ENCODE measurements at regions not wholly inside any gene's neighbourhood (a gene's known extent, or its start where the extent isn't known, plus 50 kb on each side); places are given as distances from the start of the nearest gene placed in this dataset.

DNA sequence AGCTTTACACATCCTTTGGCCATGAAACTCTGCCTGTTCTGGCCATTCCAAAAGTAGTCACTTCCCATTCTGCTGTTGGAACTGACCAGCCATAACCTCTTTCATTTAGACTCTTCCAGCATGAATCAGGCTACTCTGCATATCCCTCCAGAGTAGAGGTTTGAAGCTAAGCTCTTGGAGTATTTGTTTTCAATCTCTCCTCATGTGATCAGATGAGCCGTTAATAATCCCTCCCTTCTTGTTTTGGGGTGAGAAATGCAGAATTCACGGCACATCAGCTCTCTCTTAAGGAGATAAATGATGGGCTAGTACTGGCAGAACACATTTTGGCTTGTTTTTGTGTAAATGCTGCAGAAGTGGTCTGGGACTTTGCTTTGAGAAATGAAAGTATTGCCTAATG lies 519.9 kb downstream of the PCDH17 start:
- no peaks in the 10 kb centered on the region for H3K36me3 Mint-ChIP-seq (ENCODE audit: insufficient read depth in 1 of 3, low read depth in 3 of 3)
- H3K4me1 ChIP-seq (ENCODE audit: insufficient read depth, low read length), result no peaks in the 10 kb centered on the region
- no peak overlapping the region for H3K9ac ChIP-seq (ENCODE audit: extremely low read depth, insufficient read length, low read length)
- no peak overlapping the region for H2BK15ac ChIP-seq (ENCODE audit: low read depth, low read length)
- no peak overlapping the region for H2BK5ac ChIP-seq (ENCODE audit: insufficient read length, low read length)
- H3K14ac ChIP-seq (ENCODE audit: insufficient read depth, low read length), result no peak overlapping the region
- H3K79me2 ChIP-seq (ENCODE audit: insufficient read depth, low read length), result no peaks in the 10 kb centered on the region
- H3K9me3 Mint-ChIP-seq, result no peaks in the 10 kb centered on the region
- no peak overlapping the region for H3K4me2 ChIP-seq (ENCODE audit: insufficient read depth, insufficient read length, low read length)
- no peak overlapping the region for H3T11ph ChIP-seq (ENCODE audit: low read length)
- H3K9me3 ChIP-seq (ENCODE audit: control insufficient read depth, low read depth, low read length), result no peaks in the 10 kb centered on the region
- no peaks in the 10 kb centered on the region for H4K20me1 ChIP-seq (ENCODE audit: control insufficient read depth, insufficient read depth, insufficient read length)
- no peak overlapping the region for H2AK5ac ChIP-seq (ENCODE audit: insufficient read length, low read length)
- H3K4me1 Mint-ChIP-seq, result no peaks in the 10 kb centered on the region
- H3K27me3 Mint-ChIP-seq (ENCODE audit: low read depth), result no peaks in the 10 kb centered on the region
- no peaks in the 10 kb centered on the region for H3K23me2 ChIP-seq (ENCODE audit: insufficient read length, low read depth, low read length, poor library complexity, severe bottlenecking)
- no peak overlapping the region for H4K91ac ChIP-seq (ENCODE audit: insufficient read length, low read depth, low read length)
- no peak for DNase-seq
- H2BK12ac ChIP-seq (ENCODE audit: insufficient read length, low read depth, low read length), result no peak overlapping the region
- TF ChIP-seq, protein P1, sequence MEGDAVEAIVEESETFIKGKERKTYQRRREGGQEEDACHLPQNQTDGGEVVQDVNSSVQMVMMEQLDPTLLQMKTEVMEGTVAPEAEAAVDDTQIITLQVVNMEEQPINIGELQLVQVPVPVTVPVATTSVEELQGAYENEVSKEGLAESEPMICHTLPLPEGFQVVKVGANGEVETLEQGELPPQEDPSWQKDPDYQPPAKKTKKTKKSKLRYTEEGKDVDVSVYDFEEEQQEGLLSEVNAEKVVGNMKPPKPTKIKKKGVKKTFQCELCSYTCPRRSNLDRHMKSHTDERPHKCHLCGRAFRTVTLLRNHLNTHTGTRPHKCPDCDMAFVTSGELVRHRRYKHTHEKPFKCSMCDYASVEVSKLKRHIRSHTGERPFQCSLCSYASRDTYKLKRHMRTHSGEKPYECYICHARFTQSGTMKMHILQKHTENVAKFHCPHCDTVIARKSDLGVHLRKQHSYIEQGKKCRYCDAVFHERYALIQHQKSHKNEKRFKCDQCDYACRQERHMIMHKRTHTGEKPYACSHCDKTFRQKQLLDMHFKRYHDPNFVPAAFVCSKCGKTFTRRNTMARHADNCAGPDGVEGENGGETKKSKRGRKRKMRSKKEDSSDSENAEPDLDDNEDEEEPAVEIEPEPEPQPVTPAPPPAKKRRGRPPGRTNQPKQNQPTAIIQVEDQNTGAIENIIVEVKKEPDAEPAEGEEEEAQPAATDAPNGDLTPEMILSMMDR (conservative IDR thresholded peaks at IDR 0.05), result no peak
- H2AFZ ChIP-seq (ENCODE audit: low read length), result no peak overlapping the region
- no peak overlapping the region for H2BK120ac ChIP-seq (ENCODE audit: low read depth, low read length, poor library complexity, severe bottlenecking)
- no peak overlapping the region for H3K23ac ChIP-seq (ENCODE audit: insufficient read length, low read depth, low read length)
- H3K4ac ChIP-seq (ENCODE audit: low read depth, low read length), result no peak overlapping the region
- H3K56ac ChIP-seq (ENCODE audit: insufficient read length, low read depth, low read length), result no peak overlapping the region
- H2BK20ac ChIP-seq (ENCODE audit: low read depth, low read length, poor library complexity, severe bottlenecking), result no peak overlapping the region
- H3K4me3 Mint-ChIP-seq, result no peak overlapping the region
- H4K8ac ChIP-seq (replicated peaks; ENCODE audit: insufficient read length, low read depth, low read length), result no peak overlapping the region
- no peak overlapping the region for H3K18ac ChIP-seq (ENCODE audit: insufficient read length, low read depth, low read length)
- no CpG with 5 or more reads among the region's 2 CpGs for WGBS (ENCODE audit: extremely low coverage, insufficient read length, low lambda C conversion rate)
- H4K5ac ChIP-seq (ENCODE audit: insufficient read length, low read depth, low read length), result no peak overlapping the region
- H3K79me1 ChIP-seq (ENCODE audit: insufficient read depth, low read depth, low read length, poor library complexity, severe bottlenecking), result no peaks in the 10 kb centered on the region
- H3K27ac Mint-ChIP-seq, result no peak overlapping the region
- H3K27me3 ChIP-seq (ENCODE audit: insufficient read depth, low read length), result no peaks in the 10 kb centered on the region
- H3K27ac ChIP-seq (ENCODE audit: insufficient read length, low read depth, low read length), result no peak overlapping the region
